Thyroid gland (tissue), 4 donors: ENCODE measurements at regions not wholly inside any gene's neighbourhood (a gene's known extent, or its start where the extent isn't known, plus 50 kb on each side); places are given as distances from the start of the nearest gene placed in this dataset.

Source experiments
- POLR2A ChIP-seq, 2 donors: fragments of 450-650 bp; IDR thresholded peaks; one replicate each; pipeline ENCODE4 v1.6.1; 2017; ENCODE audit warnings: antibody characterized with exemption in 2 of 2, mild to moderate bottlenecking in 2 of 2, moderate library complexity in 1 of 2
- TF ChIP-seq, protein P1 (sequence below), 6 experiments: fragments of 200-600 bp in 3 of 6; fragments of 450-650 bp in 3 of 6; sonication (generic) in 3 of 6; IDR thresholded peaks; one replicate each; pipeline ENCODE4 v1.5.1; 2016 to 2019; ENCODE audit warnings: antibody characterized with exemption in 6 of 6, mild to moderate bottlenecking in 2 of 6, inconsistent platforms in 1 of 6, moderate library complexity in 1 of 6

GRCh38 chr2:14475994-14476393, 156.5 kb upstream of the LRATD1 start:
- TF ChIP-seq POLR2A (IDR thresholded peaks at IDR 0.05) = no peak
- TF ChIP-seq, protein P1, sequence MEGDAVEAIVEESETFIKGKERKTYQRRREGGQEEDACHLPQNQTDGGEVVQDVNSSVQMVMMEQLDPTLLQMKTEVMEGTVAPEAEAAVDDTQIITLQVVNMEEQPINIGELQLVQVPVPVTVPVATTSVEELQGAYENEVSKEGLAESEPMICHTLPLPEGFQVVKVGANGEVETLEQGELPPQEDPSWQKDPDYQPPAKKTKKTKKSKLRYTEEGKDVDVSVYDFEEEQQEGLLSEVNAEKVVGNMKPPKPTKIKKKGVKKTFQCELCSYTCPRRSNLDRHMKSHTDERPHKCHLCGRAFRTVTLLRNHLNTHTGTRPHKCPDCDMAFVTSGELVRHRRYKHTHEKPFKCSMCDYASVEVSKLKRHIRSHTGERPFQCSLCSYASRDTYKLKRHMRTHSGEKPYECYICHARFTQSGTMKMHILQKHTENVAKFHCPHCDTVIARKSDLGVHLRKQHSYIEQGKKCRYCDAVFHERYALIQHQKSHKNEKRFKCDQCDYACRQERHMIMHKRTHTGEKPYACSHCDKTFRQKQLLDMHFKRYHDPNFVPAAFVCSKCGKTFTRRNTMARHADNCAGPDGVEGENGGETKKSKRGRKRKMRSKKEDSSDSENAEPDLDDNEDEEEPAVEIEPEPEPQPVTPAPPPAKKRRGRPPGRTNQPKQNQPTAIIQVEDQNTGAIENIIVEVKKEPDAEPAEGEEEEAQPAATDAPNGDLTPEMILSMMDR (IDR thresholded peaks at IDR 0.05) = no peak
